ENCODE measurements at regions not wholly inside any gene's neighbourhood (a gene's known extent, or its start where the extent isn't known, plus 50 kb on each side); places are given as distances from the start of the nearest gene placed in this dataset.

GRCh38 chr10:31603235-31604087, 284.4 kb downstream of the ZEB1 start:
- TF ChIP-seq CTCF (IDR thresholded peaks at IDR 0.05; ENCODE audit: insufficient read depth, low read length, poor library complexity, severe bottlenecking): no peak
- peak overlapping the region; percentile 56 for H3K4me3 ChIP-seq (replicated peaks; ENCODE audit: low read depth, low read length)
- no peaks in the 10 kb centered on the region for H3K36me3 ChIP-seq (ENCODE audit: control insufficient read depth, insufficient read depth, low read length)
- DNase-seq (ENCODE audit: extremely low read depth, insufficient read length): peak; percentile 90
- H3K27me3 ChIP-seq (replicated peaks; ENCODE audit: control insufficient read depth, insufficient read depth, low read length): no peaks in the 10 kb centered on the region

- no peak for TF ChIP-seq CTCF (IDR thresholded peaks at IDR 0.05; ENCODE audit: insufficient read depth, low read length, poor library complexity, severe bottlenecking)
- no peaks in the 10 kb centered on the region for H3K27me3 ChIP-seq (replicated peaks; ENCODE audit: control insufficient read depth, insufficient read depth, low read length)
- no peaks in the 10 kb centered on the region for H3K36me3 ChIP-seq (ENCODE audit: control insufficient read depth, insufficient read depth, low read length)
- H3K4me3 ChIP-seq (replicated peaks; ENCODE audit: low read depth, low read length): peak overlapping the region; percentile 56
- DNase-seq (ENCODE audit: extremely low read depth, insufficient read length): no peak
Measured at GRCh38 chr10:31602541-31603234, 283.7 kb downstream of the ZEB1 start.

- Histone ChIP-seq H3K36me3 (ENCODE audit: control insufficient read depth, insufficient read depth, low read length) (no peaks in the 10 kb centered on the region), H3K4me3 (replicated peaks; ENCODE audit: low read depth, low read length) (no peak overlapping the region), H3K27me3 (replicated peaks; ENCODE audit: control insufficient read depth, insufficient read depth, low read length) (no peaks in the 10 kb centered on the region)
- DNase-seq (ENCODE audit: extremely low read depth, insufficient read length): no peak
- TF ChIP-seq CTCF (IDR thresholded peaks at IDR 0.05; ENCODE audit: insufficient read depth, low read length, poor library complexity, severe bottlenecking): no peak
Measured at GRCh38 chr10:31601136-31601535, 282.1 kb downstream of the ZEB1 start.

GRCh38 chr10:31599626-31600504, 280.8 kb downstream of the ZEB1 start:
- H3K4me3 ChIP-seq (replicated peaks; ENCODE audit: low read depth, low read length): no peak overlapping the region
- DNase-seq (ENCODE audit: extremely low read depth, insufficient read length): no peak
- H3K36me3 ChIP-seq (ENCODE audit: control insufficient read depth, insufficient read depth, low read length): no peaks in the 10 kb centered on the region
- no peaks in the 10 kb centered on the region for H3K27me3 ChIP-seq (replicated peaks; ENCODE audit: control insufficient read depth, insufficient read depth, low read length)
- TF ChIP-seq CTCF (IDR thresholded peaks at IDR 0.05; ENCODE audit: insufficient read depth, low read length, poor library complexity, severe bottlenecking): no peak

- Histone ChIP-seq H3K36me3 (ENCODE audit: control insufficient read depth, insufficient read depth, low read length) (no peaks in the 10 kb centered on the region), H3K4me3 (replicated peaks; ENCODE audit: low read depth, low read length) (no peak overlapping the region), H3K27me3 (replicated peaks; ENCODE audit: control insufficient read depth, insufficient read depth, low read length) (no peaks in the 10 kb centered on the region)
- TF ChIP-seq CTCF (IDR thresholded peaks at IDR 0.05; ENCODE audit: insufficient read depth, low read length, poor library complexity, severe bottlenecking): peak; percentile 5
- DNase-seq (ENCODE audit: extremely low read depth, insufficient read length): no peak
Measured at GRCh38 chr10:31596765-31597164, 277.7 kb downstream of the ZEB1 start.

Measured in GM06990 (cell line).